Endothelial cell of umbilical vein (primary cell): ENCODE measurements at regions not wholly inside any gene's neighbourhood (a gene's known extent, or its start where the extent isn't known, plus 50 kb on each side); places are given as distances from the start of the nearest gene placed in this dataset.

ENCODE experiments used
- BruUV-seq: library from RNA; stranded (reverse); fragments of 400-500 nt; replicated peaks from 2 replicates; lab custom pipeline; 2021; lab: Mats Ljungman, UMichigan
- CTCF ChIA-PET: fragments of 300-600, 350-600 bp; sonication (Branson Sonifier 250); formaldehyde crosslinking; loops from one replicate; lab custom pipeline; 2021; ENCODE audit warnings: antibody characterized with exemption, inconsistent platforms; lab: Charles Lee
- POLR2A ChIA-PET: fragments of 300-600, 350-600 bp; sonication (Branson Sonifier 250); formaldehyde crosslinking; loops from one replicate; lab custom pipeline; 2021; ENCODE audit warnings: antibody characterized with exemption, inconsistent platforms; lab: Charles Lee
- DNase-seq: peaks from one replicate; pipeline ENCODE4 v3.0.0-alpha.2; 2011; ENCODE audit warnings: low read depth, low spot score
- FAIRE-seq: peaks from 2 replicates; lab custom pipeline; 2011; peaks lifted over from hg19 to GRCh38; lab: Jason Lieb, UNC
- H2AFZ ChIP-seq: 2 replicates; pipeline ENCODE4 v1.6.0; 2012; ENCODE audit warnings: low read depth, low read length, control low read depth, inconsistent platforms
- H3K27ac ChIP-seq: 2 replicates; pipeline ENCODE4 v1.5.1; 2011; ENCODE audit warnings: low read depth, mild to moderate bottlenecking, control low read depth, low read length, moderate library complexity; ENCODE audit not compliant: insufficient read depth
- H3K27me3 ChIP-seq, 2 experiments: 2 replicates each; pipeline versions ENCODE4 v1.6.0 to v1.6.1; 2011; ENCODE audit warnings: low read length in 2 of 2, mixed read lengths in 1 of 2; ENCODE audit not compliant: control insufficient read depth in 2 of 2, insufficient read depth in 2 of 2
- H3K36me3 ChIP-seq, 2 experiments: 2 replicates in 1 of 2; 3 replicates in 1 of 2; pipeline ENCODE4 v1.5.1; 2011; ENCODE audit warnings: low read length in 2 of 2, mild to moderate bottlenecking in 1 of 2, moderate library complexity in 1 of 2; ENCODE audit not compliant: control insufficient read depth in 2 of 2, insufficient read depth in 2 of 2; ENCODE audit errors: extremely low read depth in 1 of 2
- H3K4me1 ChIP-seq: 3 replicates; pipeline ENCODE4 v1.5.1; 2011; ENCODE audit warnings: mild to moderate bottlenecking, low read length; ENCODE audit not compliant: control insufficient read depth, insufficient read depth; ENCODE audit errors: extremely low read depth
- H3K4me2 ChIP-seq: 2 replicates; pipeline ENCODE4 v1.6.1; 2011; ENCODE audit warnings: low read length, control low read depth, mixed read lengths; ENCODE audit not compliant: insufficient read depth
- H3K4me3 ChIP-seq, 3 experiments: fragments of 200-600 bp in 1 of 3; sonication (generic), shearing (Covaris generic) in 1 of 3; replicated peaks in 1 of 3; 2 replicates each; pipeline ENCODE4 v1.5.1; 2011 to 2016; ENCODE audit warnings: control low read depth in 3 of 3, low read length in 3 of 3, mild to moderate bottlenecking in 2 of 3, inconsistent platforms in 1 of 3, low read depth in 1 of 3, moderate library complexity in 1 of 3; ENCODE audit not compliant: insufficient read depth in 1 of 3
- H3K79me2 ChIP-seq: 2 replicates; pipeline ENCODE4 v1.6.0; 2012; ENCODE audit warnings: low read length, inconsistent platforms; ENCODE audit not compliant: control insufficient read depth, insufficient read depth
- H3K9ac ChIP-seq: replicated peaks from 2 replicates; pipeline ENCODE3; 2011; ENCODE audit warnings: low read length, control low read depth; ENCODE audit not compliant: insufficient read depth; ENCODE audit errors: extremely low read depth
- H3K9me1 ChIP-seq: replicated peaks from 3 replicates; pipeline ENCODE4 v1.6.0; 2011; ENCODE audit warnings: mild to moderate bottlenecking, low read length; ENCODE audit not compliant: control insufficient read depth, insufficient read depth; ENCODE audit errors: extremely low read depth
- H3K9me3 ChIP-seq: replicated peaks from 2 replicates; pipeline ENCODE4 v1.5.1; 2012; ENCODE audit warnings: low read length, inconsistent platforms; ENCODE audit not compliant: control insufficient read depth, insufficient read depth
- H4K20me1 ChIP-seq: replicated peaks from 2 replicates; pipeline ENCODE3; 2011; ENCODE audit warnings: mild to moderate bottlenecking, low read length; ENCODE audit not compliant: control insufficient read depth, insufficient read depth; ENCODE audit errors: extremely low read depth
- CTCF ChIP-seq, 2 donors: IDR thresholded peaks; 1 replicate in 1 of 2; 2 replicates in 1 of 2; pipeline ENCODE4 v1.5.1; 2011; ENCODE audit warnings: low read length in 2 of 2, mild to moderate bottlenecking in 2 of 2, moderate library complexity in 2 of 2, control low read depth in 1 of 2, inconsistent platforms in 1 of 2, low read depth in 1 of 2; ENCODE audit not compliant: insufficient read depth in 1 of 2; ENCODE audit errors: extremely low read depth in 1 of 2
- EZH2 ChIP-seq: IDR thresholded peaks from 2 replicates; pipeline ENCODE4 v1.6.1; 2012; ENCODE audit warnings: borderline replicate concordance, low read depth, mild to moderate bottlenecking, moderate library complexity, low read length, inconsistent platforms; ENCODE audit not compliant: severe bottlenecking
- FOS ChIP-seq: IDR thresholded peaks from 2 replicates; pipeline ENCODE4 v1.6.1; 2011; ENCODE audit warnings: mild to moderate bottlenecking, low read length, moderate library complexity, borderline replicate concordance; ENCODE audit not compliant: insufficient read depth
- GATA2 ChIP-seq: IDR thresholded peaks from 2 replicates; pipeline ENCODE4 v1.7.0; 2011; ENCODE audit warnings: low read depth, mild to moderate bottlenecking, moderate library complexity, mixed read lengths, low read length; ENCODE audit not compliant: insufficient read length, insufficient read depth
- JUN ChIP-seq: IDR thresholded peaks from 2 replicates; pipeline ENCODE4 v1.6.1; 2011; ENCODE audit warnings: borderline replicate concordance, low read depth; ENCODE audit not compliant: insufficient read length, insufficient read depth
- MAX ChIP-seq: IDR thresholded peaks from 2 replicates; pipeline ENCODE4 v1.6.1; 2011; ENCODE audit not compliant: insufficient read depth, insufficient read length
- MYC ChIP-seq: IDR thresholded peaks from one replicate; pipeline ENCODE4 v1.6.1; 2011; ENCODE audit warnings: mild to moderate bottlenecking, low read depth, low read length
- POLR2A ChIP-seq: IDR thresholded peaks from 2 replicates; pipeline ENCODE4 v1.6.1; 2012; ENCODE audit warnings: low read depth, mild to moderate bottlenecking, control low read depth, low read length
- POLR2AphosphoS5 ChIP-seq: IDR thresholded peaks from 2 replicates; pipeline ENCODE4 v1.6.1; 2012; ENCODE audit warnings: low read depth, mild to moderate bottlenecking, control low read depth, low read length, moderate library complexity; ENCODE audit not compliant: insufficient read depth
- dilution Hi-C: fragments of 300-500 bp; cut with MboI; formaldehyde crosslinking; loops from one replicate; pipeline ENCODE4 v1.15.0; 2019; ENCODE audit warnings: low sequenced_read_pairs; ENCODE audit not compliant: extremely low pct_ligation_motif_present
- intact Hi-C: fragments of 100-400 bp; cut with micrococcal nuclease; formaldehyde crosslinking; loops from one replicate; pipeline ENCODE4 v1.10.0; 2022

GRCh38 chr18:75785206-75785605 is 357.7 kb upstream of the SMIM21 start:
- intact Hi-C loops, result no loop called here
- ChIA-PET POLR2A (no interaction called here), CTCF (interaction anchor here (1.1 kb wide), 1 partner anchor 14 kb away, joined by 3 read pairs; no protein-coding TSS in a partner anchor)
- dilution Hi-C loops, result no loop called here
- H3K9me3 ChIP-seq, result peaks cover 3% of the 10 kb centered on the region
- no peak overlapping the region for H3K9ac ChIP-seq
- BruUV-seq, result no TSS peak
- H3K9me1 ChIP-seq, result no peaks in the 10 kb centered on the region
- H3K4me3 ChIP-seq, result no peak overlapping the region
- no peak overlapping the region for H2AFZ ChIP-seq
- no peaks in the 10 kb centered on the region for H3K36me3 ChIP-seq
- no peaks in the 10 kb centered on the region for H3K27me3 ChIP-seq
- FAIRE-seq (no peak), DNase-seq (no peak)
- TF ChIP-seq MAX (no peak), POLR2AphosphoS5 (no peak), GATA2 (no peak), EZH2 (no peak), MYC (no peak), CTCF (IDR thresholded peaks at IDR 0.05; ENCODE audit: extremely low read depth in 1 of 2, insufficient read depth in 1 of 2, low read depth in 1 of 2, low read length in 2 of 2) (no peak), POLR2A (no peak), FOS (no peak), JUN (no peak)
- no peak overlapping the region for H3K27ac ChIP-seq
- H3K4me1 ChIP-seq, result no peaks in the 10 kb centered on the region
- no peaks in the 10 kb centered on the region for H3K79me2 ChIP-seq
- no peak overlapping the region for H3K4me2 ChIP-seq
- H4K20me1 ChIP-seq, result no peaks in the 10 kb centered on the region
